GM21381 (cell line): ENCODE measurements at regions not wholly inside any gene's neighbourhood (a gene's known extent, or its start where the extent isn't known, plus 50 kb on each side); places are given as distances from the start of the nearest gene placed in this dataset.
"Not testable (repeated sequence)": the region's sequence is repeated elsewhere in the genome, so short reads cannot be mapped to it uniquely, and the experiment has no call there.

ENCODE experiments used
- ATAC-seq: cut with Tn5 transposase; IDR thresholded peaks from one replicate; pipeline ENCODE4 v1.9.1; 2021; ENCODE audit warnings: mild to moderate bottlenecking, moderate library complexity; ENCODE audit not compliant: unreplicated experiment

DNA sequence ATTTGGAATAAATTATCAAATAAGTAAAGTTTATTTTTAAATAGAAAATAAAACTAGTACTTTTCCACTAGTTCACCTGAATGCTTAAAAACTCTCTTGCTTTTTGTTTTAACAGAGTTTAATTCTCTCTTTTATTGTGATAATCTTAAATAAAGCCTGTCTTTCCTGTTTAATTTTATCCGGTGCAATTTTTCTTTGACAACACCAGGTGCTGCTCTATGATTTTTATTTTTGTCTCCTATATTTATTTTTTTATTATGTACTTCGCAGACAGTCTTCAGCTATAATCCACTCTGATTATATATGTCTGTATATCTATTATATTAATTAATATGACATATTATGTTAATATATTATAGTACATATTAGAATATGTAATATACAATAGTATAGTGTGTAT lies 1293.0 kb upstream of the EPHA6 start:
- no peak for ATAC-seq

DNA sequence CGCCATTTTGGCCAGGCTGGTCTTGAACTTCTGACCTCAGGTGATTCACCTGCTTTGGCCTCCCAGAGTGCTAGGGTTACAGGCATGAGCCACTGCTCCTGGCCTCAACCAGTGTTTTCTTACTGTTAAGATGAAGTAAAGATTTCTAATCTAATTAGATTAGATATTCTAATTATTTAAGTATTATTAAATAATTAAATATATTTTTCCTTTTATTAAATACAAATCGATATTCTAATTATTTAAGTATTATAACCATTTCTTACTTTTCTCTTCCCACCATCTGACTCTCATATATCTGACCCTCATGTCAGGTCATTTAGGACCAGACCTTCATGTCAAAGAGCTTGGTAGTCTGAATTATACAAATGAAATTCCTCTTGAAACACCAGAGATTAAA lies 1291.9 kb upstream of the EPHA6 start:
- ATAC-seq = no peak

DNA sequence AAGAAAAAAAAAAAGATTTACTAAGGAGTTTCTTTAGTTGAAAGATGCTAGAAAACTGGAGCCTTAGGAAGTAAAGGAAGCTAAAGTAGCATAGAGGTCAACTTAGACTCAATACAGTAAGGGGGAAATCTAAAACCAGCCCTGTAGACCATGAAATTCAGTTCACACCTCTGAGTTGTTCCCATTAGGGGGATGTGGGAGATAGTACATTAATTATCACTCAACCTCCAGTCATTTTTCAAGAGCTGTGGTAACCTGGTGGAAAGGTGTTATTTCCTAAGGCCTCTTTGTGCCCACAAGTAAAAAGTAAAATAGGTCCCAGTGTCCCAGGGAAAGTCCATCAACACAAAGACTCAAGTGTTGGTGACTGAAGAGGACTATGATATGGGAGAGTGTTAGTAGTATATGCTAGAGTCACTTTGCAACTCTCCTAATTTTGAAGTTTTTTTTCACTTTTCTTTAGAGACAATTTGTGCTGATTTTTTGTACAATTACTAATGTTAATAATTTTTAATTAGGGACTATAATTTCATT lies 1274.4 kb upstream of the EPHA6 start:
- no peak for ATAC-seq

DNA sequence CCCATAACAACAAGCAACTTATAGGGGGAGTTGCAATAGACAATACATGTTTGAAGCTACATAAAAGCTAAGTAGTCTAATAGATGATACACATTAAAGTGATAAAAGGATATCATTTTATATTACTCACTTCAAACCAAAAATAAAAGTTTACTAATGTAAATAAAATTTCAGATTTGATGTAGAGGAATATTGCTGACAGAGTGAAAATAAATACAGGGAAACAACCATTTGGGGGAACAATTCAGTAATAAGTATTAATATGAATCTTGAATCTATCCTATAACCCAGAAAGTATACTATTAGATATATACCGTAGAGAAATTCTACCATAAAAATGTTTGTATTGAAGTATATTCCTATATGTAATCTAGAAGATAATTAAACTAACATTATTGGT lies 1248.9 kb upstream of the EPHA6 start:
- ATAC-seq = no peak

DNA sequence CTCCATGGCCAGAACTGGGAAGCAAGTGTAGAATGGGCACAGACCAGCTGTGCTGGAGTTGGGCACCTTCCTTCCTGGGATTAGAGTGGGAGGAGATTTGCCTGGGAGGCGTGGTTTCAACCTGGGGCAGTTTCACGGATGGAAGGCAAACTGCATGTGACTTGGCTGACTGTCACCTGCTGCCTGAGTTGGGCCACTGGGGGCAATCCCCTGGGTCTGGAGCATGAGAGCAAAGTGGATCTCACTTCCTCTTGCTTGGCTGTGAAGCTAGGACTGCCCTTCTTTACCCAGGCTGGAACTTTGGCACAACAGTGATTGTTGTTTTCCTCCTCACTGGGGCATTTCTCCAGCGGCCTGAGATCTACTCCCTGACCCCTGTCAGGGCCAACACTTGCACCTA lies 1247.0 kb upstream of the EPHA6 start:
- ATAC-seq = no peak

DNA sequence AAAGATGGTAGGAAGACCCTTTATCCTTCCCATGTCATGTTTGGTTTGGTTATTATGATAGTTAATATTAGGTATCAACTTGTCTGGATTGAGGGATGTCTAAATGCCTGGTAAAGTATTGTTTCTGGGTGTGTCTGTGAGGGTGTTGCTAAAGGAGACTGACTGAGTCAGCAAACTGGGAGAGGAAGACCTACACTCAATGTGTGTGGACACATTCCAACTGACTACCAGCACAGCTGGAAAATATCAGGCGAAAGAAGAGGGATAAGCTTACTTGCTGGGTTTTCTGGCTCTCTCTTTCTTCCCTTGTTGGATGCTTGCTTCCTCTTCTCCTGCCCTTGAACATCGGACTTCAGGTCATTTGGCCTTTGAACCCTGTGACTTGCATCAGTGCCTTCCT lies 1227.6 kb upstream of the EPHA6 start:
- no peak for ATAC-seq

DNA sequence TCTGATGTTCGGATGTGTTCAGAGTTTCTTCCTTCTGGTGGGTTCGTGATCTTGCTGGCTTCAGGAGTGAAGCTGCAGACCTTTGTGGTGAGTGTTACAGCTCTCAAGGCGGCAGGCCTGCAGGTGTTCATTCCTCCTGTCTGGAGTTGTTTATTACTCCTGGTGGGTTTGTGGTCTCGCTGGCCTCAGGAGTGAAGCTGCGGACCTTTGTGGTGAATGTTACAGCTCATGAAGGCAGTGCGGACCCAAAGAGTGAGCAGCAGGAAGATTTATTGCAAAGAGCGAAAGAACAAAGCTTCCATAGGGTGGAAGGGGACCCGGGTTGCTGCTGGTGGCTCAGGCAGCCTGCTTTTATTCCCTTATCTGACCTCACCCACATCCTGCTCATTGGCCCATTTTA lies 1226.8 kb upstream of the EPHA6 start:
- ATAC-seq = not testable (repeated sequence)

DNA sequence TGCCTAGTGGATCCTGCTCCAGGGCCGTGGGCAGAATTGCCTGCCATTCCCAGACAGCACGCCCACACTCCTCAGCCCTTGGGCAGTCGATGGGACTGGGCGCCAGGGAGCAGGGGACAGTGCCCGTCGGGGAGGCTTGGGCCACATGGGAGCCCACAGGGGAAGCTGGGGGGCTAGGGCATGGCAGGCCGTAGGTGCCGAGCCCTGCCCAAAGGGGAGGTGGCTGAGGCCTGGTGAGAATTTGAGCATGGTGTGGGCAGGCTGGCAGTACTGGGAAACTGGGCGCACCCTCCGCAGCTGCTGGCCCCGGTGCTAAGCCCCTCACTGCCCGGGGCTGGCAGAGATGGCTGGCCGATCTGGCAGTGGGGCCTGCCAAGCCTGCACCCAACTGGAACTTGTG lies 1225.9 kb upstream of the EPHA6 start:
- ATAC-seq = no peak

DNA sequence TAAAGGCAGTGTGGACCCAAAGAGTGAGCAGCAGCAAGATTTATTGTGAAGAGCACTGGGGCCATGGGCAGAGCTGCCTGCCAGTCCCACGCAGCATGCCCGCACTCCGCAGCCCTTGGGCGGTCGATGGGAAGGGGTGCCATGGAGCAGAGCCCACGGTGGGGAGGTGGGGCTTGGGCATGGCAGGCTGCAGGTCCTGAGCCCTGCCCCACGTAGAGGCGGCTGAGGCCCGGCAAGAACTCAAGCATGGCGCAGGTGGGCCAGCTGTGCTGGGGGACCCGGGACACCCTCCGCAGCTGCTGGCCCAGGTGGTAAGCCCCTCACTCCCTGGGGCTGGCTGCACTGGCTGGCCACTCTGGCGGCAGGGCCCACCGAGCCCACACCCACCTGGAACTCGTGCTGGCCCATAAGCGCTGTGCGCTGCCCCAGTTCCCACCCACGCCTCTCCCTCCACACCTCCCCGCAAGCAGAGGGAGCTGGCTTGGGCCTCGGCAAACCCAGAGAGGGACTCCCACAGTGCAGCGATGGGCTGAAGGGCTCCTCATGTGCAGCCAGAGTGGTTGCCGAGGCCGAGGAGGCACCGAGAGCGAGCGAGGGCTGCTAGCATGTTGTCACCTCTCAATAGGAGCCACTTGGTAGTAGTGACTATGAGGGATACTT lies 1218.8 kb upstream of the EPHA6 start:
- no peak for ATAC-seq

DNA sequence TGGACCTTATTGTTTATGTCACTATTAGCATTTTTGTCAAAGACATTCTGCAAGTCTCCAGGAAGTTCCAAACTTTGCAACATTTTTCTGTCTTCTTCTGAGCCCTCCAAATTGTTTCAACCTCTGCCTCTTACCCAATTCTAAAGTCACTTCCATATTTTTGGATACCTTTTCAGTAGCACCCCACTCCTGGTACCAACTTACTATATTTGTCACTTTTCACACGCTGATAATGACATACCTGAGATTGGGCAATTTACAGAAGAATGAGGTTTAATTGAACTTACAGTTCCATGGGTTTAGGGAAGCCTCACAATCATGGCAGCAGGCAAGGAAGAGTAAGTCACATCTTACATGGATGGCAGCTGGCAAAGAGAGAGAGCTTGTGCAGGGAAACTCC lies 1206.5 kb upstream of the EPHA6 start:
- no peak for ATAC-seq

DNA sequence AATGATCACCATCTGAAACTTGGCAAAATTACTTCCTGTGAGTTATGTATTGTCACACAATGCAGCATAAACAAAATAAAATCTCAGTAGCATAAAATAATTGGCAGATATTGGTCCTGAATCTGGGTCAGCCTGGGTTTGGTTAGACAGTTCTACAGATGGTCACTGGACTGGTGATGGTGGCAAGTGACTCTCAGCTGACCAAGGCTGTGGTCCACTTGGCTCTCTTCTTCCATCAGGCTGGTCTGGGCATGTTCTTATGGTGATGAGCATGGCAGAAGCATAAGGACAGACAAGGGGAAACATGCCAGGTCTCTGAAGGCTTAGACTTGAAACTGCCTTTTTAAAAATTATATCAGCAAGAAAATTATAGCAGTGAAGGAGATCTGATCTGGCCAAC lies 1205.0 kb upstream of the EPHA6 start:
- ATAC-seq = no peak

DNA sequence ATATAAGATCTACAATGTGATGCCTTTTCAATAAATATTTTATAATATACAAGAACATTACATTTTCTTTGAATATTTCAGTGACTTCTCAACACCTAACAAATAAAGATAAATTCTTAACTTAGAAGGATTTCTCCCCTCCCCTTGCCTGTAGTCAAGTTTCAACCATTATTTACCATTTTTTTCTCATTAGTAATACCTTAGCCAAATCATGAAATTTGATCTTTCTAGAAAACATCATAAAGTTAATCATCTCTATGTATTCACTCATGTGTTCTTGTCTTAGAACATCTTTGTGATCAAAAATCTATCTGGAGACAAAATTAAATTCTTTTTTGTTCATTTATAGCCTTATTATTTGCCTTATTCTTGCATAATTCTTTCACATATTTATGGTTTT lies 1201.8 kb upstream of the EPHA6 start:
- no peak for ATAC-seq

DNA sequence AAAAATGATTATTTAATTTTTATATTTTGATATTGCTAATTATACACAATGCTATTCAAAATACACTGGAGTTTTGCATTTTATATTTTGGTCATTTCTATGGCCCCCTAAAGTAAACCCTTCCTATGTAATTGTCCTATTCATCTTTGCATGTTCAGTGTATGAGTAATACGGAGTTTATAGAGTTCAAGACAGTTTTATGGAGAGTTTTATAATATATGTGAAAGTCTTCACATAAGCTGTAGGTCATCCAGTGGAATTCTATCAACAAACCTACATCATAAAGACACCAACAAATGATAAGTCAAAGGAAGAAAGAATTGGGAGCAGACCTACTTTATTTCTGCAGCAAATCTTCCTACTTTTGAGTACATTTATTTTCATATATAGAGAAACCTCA lies 1200.4 kb upstream of the EPHA6 start:
- ATAC-seq = no peak

DNA sequence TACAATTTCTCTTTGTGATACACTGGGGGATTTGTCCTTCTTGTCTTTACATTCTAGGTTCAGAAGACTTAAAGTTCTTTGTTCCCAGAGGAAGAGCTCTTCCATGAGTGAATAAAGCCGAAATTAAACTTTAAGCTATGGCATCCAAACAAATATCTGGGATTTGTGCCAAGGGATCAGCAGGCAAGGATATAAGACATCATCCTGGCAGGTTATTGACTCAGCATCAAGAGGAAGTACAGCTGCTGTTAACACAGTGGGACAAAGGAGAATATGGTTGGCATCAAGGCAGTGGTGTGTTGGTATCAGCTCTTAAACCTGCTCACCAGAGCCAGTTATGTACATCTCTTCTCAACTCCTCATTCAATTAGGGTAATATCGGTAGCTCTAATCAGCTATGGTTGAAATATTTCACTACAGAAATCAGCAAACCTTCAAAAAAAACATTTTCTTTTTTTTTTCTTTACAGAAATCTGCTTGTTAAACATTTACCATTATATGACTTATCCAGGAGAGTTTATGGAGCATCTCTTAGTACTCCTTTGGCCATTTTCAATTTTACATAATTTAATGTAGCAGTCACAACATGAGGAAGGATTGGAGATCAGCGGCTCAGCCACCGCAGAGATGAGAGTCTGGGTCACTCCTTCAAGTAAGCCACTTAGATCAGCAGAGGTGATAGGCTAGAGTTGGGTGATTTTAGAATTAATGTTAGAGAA lies 1198.6 kb upstream of the EPHA6 start:
- ATAC-seq = no peak

DNA sequence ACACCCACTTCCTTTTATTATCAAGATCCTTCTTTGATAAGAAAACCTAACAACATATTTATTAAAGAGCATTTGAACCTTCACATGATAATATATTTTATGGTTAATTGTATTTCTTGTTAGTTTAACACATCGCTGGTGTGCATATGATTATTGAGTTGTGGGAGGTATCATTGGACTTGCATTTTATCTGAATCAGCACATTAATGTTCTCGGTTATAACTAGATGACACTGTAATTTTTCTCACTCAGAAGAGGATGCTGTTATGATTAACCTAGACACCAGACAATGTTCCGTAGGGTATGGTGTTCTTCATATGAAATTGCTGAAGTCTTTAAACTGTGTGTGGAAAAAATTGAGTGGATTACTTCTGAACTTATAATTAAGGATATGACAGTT lies 1188.3 kb upstream of the EPHA6 start:
- ATAC-seq = no peak

DNA sequence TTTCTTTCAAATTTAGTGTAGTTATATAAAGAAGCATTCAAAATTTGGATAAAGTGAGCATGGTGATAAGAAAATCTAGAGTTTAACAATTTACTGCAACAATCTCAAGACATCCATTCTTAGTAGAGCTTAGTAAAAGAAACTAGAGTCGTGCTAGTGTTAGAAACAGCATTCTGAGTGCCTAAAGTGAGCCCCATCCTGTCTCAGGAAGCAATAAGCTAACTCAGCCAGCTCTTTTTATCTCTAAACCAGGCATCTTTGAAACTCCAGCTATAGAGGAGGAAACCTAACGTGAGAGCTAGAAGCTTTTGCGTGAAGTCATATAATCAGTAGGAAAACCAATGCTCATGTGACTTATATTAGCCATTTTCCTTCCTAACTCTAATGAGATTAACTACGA lies 1187.1 kb upstream of the EPHA6 start:
- no peak for ATAC-seq

DNA sequence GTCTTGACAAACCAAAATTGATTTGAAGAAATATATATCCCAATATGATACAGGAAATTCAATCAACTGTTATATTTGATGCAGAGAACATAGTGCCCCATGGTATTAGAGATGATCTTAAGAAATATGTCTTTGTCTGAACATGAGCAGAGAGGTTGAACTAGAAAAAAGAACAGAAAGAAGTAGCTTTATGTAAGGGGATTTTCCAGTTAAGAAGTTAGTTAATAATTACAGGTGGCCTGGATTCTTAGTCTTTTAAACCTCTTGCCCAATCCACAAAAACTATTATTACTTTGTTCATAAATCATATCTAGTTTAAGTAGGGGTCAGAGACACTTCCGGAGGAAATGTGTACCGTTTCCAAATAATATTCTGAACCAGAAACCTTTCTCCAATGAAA lies 1186.7 kb upstream of the EPHA6 start:
- ATAC-seq = no peak

DNA sequence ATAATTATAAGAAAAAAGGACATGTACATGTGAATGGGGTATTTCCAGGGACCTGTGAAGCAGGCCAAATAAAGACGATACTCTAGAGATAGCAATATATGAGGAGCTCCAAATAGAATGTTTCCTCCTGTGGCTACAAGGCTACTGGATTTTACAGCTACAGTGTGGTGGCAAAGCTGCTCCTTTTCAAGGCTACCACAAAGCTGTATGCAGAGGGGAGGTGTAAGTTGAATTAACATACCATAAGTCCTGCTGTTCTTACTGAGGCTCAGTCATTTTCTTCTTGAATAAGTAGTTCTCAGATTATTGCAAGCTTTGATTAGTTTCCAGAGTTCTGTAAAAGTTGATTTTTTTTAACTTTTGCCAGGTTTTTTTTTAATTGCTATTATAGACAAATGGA lies 1184.6 kb upstream of the EPHA6 start:
- no peak for ATAC-seq

DNA sequence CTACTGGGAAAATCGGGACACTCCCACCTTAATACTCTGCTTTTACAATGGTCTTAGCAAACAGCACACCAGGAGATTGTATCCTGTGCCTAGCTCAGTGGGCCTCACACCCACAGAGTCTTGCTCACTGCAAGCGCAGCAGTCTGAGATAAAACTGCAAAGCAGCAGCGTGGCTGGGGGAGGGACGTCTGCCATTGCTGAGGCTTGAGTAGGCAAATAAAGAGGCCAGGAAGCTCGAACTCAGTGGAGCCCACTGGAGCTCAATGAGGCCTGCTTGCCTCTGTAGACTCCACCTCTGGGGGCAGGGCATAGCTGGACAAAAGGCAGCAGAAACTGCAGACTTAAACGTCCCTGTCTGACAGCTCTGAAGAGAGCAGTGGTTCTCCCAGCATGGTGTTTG lies 1169.1 kb upstream of the EPHA6 start:
- ATAC-seq = no peak

DNA sequence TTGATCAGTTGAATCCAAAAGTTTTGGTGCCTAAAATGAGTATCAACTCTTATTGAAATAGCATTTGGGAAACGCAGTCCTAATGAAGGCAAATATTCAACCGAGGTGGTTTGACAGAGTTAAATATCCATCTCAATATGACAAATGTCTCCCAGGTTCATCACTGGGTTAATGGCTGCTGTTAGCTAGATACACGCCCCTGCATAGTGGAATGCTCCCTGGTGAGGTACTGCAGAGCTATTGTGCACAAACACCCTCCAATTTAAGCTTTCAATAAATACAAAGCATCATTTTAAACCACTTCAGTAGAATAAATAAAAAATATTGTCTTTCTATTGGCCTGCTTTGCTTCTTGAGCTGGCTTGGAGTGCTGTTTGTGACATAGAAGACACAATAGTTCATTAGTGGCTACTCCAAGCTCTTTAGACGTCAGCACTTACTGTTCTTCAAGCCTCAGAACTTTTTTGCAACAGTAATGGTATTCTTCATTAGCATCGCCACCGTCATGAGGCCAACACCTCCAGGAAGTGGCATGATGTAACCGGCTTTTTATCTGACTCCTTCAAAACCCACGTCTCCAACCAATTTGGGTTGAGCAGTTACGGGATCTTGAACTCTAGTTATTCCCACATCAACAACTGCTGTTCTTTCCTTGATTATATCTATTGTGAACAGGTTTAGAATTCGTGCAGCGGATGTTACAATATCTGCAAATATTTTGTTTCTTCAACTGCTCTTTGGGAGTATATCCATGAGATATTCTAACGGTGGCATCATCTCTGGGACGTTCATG lies 1159.6 kb upstream of the EPHA6 start:
- no peak for ATAC-seq

DNA sequence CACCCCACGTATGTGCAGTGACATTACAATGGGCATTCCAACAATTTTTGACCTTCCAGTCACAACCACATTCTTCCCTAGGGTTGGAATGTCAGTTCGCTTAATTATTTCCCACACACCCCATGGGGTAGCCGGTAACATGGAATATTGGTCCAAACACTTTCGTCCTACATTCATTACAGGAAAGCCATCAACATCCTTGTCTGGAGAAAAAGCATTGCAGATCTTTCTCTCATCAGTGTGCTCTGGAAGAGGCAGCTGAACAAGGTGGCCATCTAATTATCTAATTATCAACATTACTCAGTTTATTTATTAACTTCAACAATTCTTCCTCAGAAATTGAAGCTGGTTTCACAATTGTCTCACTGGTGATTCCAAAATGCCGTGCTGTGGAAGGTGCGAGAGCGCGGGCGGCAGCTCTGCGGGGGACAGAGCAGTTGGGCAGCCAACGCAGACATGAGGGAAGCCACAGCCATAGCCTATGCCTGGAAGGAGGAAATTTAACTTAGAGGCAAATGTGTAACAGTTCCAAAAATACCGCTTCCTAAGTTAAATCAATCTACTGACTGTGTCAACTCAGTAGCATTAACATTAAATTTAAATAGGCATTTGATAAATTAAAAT lies 1158.9 kb upstream of the EPHA6 start:
- no peak for ATAC-seq
